IPS DF 6.9 (cell line): ENCODE measurements at regions not wholly inside any gene's neighbourhood (a gene's known extent, or its start where the extent isn't known, plus 50 kb on each side); places are given as distances from the start of the nearest gene placed in this dataset.

Experiments used
- DNase-seq: peaks from one replicate; pipeline ENCODE4 v3.0.0-alpha.2; 2013; ENCODE audit warnings: low read depth, low spot score
- H3K27ac ChIP-seq: one replicate; pipeline ENCODE4 v1.5.1; 2013; ENCODE audit warnings: low read length, control low read depth
- H3K27me3 ChIP-seq: 2 replicates; pipeline ENCODE4 v1.6.1; 2013; ENCODE audit warnings: mild to moderate bottlenecking, low read length; ENCODE audit not compliant: control insufficient read depth, insufficient read depth
- H3K36me3 ChIP-seq: 2 replicates; pipeline ENCODE4 v1.6.1; 2013; ENCODE audit warnings: low read length; ENCODE audit not compliant: control insufficient read depth, insufficient read depth
- H3K4me1 ChIP-seq: 2 replicates; pipeline ENCODE4 v1.6.1; 2013; ENCODE audit warnings: low read length; ENCODE audit not compliant: control insufficient read depth, insufficient read depth
- H3K4me3 ChIP-seq: 2 replicates; pipeline ENCODE4 v1.5.1; 2013; ENCODE audit warnings: mild to moderate bottlenecking, low read length
- H3K9me3 ChIP-seq: 2 replicates; pipeline ENCODE4 v1.6.1; 2013; ENCODE audit warnings: low read length, inconsistent platforms; ENCODE audit not compliant: control insufficient read depth, insufficient read depth
- WGBS: extraction: QIAGEN DNeasy Blood & Tissue Kit; methylation state at CpG from one replicate; pipeline ENCODE4 v1.1.7; 2013; ENCODE audit warnings: mixed read lengths, missing lambda C conversion rate; ENCODE audit not compliant: insufficient read length, insufficient coverage; 5-methylcytosine and 5-hydroxymethylcytosine counted together

DNA sequence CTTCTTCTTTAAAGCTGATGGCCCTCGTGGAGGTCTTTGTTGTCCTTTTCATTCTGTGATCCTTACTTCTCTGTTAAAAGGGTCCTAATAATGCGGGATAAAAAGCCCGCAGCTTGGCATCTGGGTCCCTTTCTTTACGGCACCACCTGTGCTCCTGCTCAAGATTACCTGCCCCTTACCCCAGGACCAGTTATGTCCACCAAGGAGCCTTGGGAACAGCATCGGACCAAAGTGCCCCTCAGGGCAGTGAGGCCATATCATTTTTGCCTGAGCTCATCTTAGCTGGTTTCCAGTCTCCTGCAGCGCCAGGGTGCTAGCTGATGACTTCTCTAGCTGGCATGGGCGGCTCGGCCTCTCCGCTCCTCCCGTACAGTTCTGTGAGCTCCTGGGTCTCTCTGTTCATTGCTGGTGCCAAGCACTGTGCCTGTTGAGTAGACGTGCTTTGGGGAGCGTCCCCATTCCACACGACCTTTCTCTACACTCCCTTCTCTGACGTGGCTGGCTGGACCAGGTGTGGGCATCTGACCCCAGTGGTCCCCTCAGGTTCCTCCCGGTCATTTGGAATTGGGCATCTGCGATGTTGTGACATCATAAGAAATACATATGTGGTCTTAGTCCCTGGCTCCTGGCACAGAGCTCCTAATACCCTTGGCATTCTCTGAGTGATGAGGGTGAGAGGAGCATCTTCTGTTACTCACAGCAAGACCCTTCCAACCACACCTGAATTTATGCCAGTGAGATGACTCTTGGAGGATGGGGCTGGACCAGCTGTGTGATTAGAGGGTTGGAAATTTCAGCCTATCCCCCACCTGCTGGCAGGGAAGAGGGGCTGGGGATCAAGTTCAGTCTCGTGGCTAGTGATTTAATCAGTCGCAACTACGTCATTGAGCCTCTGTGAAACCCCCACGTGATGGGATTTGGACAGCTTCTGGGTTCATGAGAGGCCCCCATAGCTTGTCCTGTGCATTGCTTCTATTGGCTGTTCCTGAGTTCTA, 134.2 kb upstream of the HS6ST1 start:
- no peak for DNase-seq
- Histone ChIP-seq H3K36me3 (no peaks in the 10 kb centered on the region), H3K9me3 (no peaks in the 10 kb centered on the region), H3K4me1 (no peaks in the 10 kb centered on the region), H3K27me3 (no peaks in the 10 kb centered on the region), H3K4me3 (no peak overlapping the region), H3K27ac (no peak overlapping the region)
- no CpG with 5 or more reads among the region's 20 CpGs for WGBS

DNA sequence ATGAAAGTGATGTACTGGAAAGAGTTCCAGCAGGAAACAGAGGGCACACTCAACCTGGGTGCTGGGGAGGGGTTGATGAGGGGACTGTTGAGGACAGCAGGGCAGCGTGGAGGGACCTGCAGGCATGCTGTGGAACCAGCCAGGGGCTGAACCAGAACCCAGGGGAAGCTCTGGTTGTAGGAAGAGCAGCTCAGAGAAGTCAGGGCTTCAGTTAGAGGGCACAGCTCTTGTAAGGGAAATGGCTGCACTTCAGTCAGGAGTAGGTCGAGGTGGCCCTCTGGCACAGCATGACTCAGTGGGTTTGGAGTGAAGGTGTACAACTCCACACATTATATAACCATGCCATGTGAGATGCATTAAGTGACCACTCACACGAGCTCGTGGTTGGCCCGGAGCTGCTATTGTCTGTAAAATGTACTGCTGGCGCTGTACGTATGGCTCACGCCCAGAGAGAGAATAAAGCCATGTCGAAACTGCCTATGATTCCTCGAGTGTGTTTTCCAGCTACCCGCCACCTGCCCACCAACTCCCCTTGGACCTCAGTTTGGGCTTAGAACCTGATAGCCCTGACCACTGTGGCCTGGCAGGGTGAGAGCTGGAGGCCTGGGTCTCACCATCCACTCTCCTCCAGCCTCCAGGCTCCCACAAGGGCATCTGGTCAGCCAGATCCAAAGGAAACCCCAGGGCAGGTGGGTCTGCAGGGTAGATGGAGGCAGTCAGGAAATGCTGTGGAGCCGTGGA, 136.5 kb upstream of the HS6ST1 start:
- H3K36me3 ChIP-seq, result no peaks in the 10 kb centered on the region
- H3K4me1 ChIP-seq, result no peaks in the 10 kb centered on the region
- DNase-seq, result no peak
- H3K9me3 ChIP-seq, result no peaks in the 10 kb centered on the region
- H3K27ac ChIP-seq, result no peak overlapping the region
- no peak overlapping the region for H3K4me3 ChIP-seq
- H3K27me3 ChIP-seq, result no peaks in the 10 kb centered on the region
- WGBS, result no CpG with 5 or more reads among the region's 12 CpGs

DNA sequence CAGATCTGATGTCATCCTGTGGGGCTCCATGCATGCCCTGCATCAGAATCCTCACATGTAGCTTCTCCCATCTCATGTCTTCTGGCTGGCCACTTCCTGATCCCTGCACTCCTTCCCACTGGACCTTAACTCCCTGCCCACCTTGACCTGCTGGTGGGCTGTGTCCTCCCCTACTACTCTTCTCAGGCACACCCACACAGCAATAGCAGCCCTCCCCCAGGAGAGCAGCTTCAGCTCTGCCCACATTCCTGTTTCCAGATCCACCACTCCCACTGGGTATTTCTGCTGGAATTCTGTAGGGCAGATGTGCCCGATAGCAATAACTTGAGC, 137.0 kb upstream of the HS6ST1 start:
- WGBS, result no CpG with 5 or more reads among the region's 1 CpG
- H3K27ac ChIP-seq, result no peak overlapping the region

DNA sequence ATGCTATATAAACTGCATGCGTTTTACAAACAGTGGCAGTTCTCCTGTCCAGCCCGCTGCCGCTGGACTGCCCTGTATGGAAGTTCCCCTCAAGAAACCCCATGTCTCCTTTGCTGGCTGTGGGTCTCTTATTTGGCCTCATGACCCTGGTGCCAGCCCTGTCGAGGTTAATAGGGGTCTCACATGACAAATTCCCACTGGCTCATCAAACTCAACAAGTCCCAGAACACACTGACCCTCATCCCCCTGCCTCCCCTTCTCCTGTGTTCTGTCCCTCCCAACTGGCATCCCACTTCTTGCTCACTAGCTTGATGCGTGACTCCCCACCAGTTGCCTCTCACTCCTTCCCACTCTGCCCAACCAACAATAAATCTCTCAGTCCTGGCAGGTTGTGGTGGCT, 137.6 kb upstream of the HS6ST1 start:
- Histone ChIP-seq H3K4me3 (no peak overlapping the region), H3K4me1 (no peaks in the 10 kb centered on the region), H3K27me3 (no peaks in the 10 kb centered on the region), H3K9me3 (no peaks in the 10 kb centered on the region), H3K27ac (no peak overlapping the region), H3K36me3 (no peaks in the 10 kb centered on the region)
- WGBS, result no CpG with 5 or more reads among the region's 5 CpGs
- DNase-seq, result no peak

More for the DNA sequence above, 137.0 kb upstream of the HS6ST1 start:
- H3K36me3 ChIP-seq, result no peaks in the 10 kb centered on the region
- no peak for DNase-seq
- H3K4me3 ChIP-seq, result no peak overlapping the region
- no peaks in the 10 kb centered on the region for H3K9me3 ChIP-seq
- H3K27me3 ChIP-seq, result no peaks in the 10 kb centered on the region
- H3K4me1 ChIP-seq, result no peaks in the 10 kb centered on the region

DNA sequence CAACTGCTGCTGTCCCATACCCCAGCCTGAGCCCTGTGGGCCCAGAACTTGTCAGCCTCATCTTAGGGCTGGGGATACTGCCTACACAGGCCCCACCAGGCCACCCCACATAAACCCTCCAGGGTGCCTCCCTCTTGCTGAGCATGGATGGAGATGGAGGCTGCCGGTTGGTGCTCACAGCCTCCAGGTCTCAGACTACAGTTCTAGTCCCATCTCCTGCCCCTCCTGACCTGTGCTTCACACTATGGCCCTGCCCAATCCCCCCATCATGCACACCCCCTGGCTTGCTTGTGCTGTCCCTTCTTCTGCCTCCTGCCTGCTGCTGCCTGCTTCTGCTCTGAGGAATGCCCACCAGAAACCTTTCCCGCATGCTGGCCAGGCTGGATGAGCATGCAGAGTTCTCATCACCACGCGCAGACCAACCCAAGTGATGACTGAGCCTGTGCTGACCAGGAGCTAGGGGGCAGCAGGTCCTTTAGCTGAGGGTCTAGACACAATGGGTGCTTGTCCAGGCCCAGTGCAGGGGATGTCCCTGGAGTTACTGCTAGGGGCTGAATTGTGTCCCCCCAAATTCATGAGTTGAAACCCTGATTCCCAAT, 138.4 kb upstream of the HS6ST1 start:
- no peak overlapping the region for H3K4me3 ChIP-seq
- DNase-seq, result no peak
- no peaks in the 10 kb centered on the region for H3K36me3 ChIP-seq
- no CpG with 5 or more reads among the region's 4 CpGs for WGBS
- H3K27me3 ChIP-seq, result no peaks in the 10 kb centered on the region
- no peaks in the 10 kb centered on the region for H3K9me3 ChIP-seq
- H3K27ac ChIP-seq, result no peak overlapping the region
- H3K4me1 ChIP-seq, result no peaks in the 10 kb centered on the region

DNA sequence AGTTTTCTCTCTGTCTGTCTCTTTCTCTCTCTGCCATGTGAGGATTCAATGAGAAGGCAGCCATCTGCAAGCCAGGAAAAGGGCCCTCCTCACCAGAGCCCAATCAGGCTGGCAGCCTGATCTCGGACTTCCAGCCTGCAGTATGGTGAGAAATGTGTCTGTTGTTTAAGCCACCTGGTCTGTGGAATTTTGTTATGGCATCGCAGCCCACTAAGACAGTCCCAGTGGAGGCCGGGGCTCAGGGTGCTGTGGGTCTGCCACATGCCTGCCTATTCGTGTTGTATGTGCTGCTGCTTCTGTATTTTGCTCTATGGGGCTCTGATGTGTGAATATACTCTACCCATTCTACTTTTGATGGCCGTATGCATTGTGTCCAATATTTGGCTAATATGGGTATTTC, 139.0 kb upstream of the HS6ST1 start:
- no peak for DNase-seq
- Histone ChIP-seq H3K9me3 (no peaks in the 10 kb centered on the region), H3K4me1 (no peaks in the 10 kb centered on the region), H3K36me3 (no peaks in the 10 kb centered on the region), H3K27ac (no peak overlapping the region), H3K4me3 (no peak overlapping the region), H3K27me3 (no peaks in the 10 kb centered on the region)
- WGBS, result no CpG with 5 or more reads among the region's 5 CpGs

DNA sequence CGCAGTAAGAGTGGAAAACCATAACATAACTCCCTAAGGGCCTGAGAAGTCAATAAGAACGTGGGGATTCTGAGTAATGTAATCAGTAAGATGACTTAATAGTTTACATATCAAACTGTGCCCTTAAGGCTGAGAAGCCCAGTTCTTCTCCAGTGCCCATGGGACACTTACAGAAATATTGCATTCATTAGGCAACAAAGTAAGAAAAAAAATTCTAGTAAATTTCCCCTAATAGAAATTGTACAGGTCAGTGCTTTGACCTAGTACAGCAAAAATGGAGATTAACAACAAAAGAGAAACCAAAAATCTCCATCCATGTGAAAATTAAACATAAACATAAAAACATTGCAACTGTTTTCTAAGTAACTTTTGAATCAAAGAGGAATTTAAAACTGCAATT, 139.8 kb upstream of the HS6ST1 start:
- Histone ChIP-seq H3K4me3 (no peak overlapping the region), H3K27ac (no peak overlapping the region), H3K36me3 (no peaks in the 10 kb centered on the region), H3K4me1 (no peaks in the 10 kb centered on the region), H3K9me3 (no peaks in the 10 kb centered on the region), H3K27me3 (no peaks in the 10 kb centered on the region)
- DNase-seq, result no peak
- no CpG with 5 or more reads among the region's 2 CpGs for WGBS

DNA sequence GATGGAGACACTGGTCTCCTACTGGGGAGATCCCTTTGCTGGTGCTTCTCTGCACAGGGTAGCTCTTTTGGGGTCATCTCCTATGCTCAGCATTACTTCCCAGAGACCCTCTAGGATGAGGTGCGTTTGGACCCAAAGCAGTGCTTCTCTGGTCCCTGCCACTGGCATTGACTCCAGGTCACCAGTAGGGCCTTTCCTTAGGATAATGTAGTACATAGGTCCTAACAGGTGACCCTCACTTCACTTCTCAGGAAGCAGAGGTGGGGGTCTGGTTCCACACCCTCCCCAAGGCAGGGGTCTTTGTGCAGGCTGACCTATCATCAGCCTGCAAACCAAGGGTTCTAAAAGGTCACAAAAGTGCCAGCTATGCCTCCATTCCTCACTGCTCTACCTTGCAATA, 145.8 kb upstream of the HS6ST1 start:
- no peaks in the 10 kb centered on the region for H3K27me3 ChIP-seq
- no CpG with 5 or more reads among the region's 1 CpG for WGBS
- H3K4me1 ChIP-seq, result peaks cover 1% of the 10 kb centered on the region; the same call in 1 of the 2 replicates
- no peaks in the 10 kb centered on the region for H3K9me3 ChIP-seq
- no peak overlapping the region for H3K27ac ChIP-seq
- H3K4me3 ChIP-seq, result no peak overlapping the region
- H3K36me3 ChIP-seq, result no peaks in the 10 kb centered on the region
- no peak for DNase-seq

DNA sequence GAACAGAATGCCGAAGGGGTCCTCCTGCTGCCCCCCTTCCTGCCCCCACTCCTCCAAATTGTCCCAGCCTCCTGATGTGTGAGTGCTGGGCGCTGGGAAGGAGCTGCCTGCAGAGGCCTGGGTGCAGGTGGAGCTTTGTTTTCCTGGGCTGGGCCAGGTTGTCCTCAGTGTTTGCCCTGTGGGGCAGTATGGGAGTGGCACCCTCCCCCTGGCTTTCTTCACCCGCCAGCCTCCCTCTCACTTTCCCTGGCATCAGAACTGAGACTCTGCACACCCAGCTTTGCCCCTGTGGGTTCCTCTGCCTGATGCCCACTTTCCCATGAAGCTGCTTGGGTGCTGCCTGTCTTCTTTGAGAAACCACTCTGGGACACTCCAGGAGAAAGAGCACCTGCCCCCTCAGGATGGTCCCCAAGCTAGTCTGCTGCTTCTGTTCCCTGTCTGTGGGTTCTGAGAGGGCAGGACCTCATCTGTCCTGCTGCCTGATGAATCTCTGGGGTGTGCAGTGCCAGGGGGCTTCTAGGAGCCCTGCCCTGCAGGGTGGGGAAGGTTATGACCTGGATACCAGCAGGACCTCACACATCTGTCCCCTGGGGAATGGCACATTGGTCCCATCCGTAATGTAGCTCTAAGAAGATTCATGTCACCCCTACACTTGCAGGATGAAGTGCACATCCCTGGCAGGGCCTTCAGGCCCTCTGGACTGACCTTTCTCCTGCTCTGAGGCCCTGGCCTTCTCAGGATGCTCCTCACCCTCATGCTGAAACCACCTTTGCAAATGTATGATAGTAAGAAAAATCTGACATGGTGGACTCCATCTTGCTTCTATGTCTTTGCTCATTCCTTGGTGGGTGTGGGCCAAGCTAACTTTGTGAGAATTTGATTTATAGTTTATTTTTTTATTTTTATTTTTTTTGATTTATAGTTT, 146.8 kb upstream of the HS6ST1 start:
- peaks cover 1% of the 10 kb centered on the region; the same call in 1 of the 2 replicates for H3K9me3 ChIP-seq
- no peak overlapping the region for H3K4me3 ChIP-seq
- no peaks in the 10 kb centered on the region for H3K27me3 ChIP-seq
- H3K27ac ChIP-seq, result no peak overlapping the region
- peaks cover 1% of the 10 kb centered on the region; the same call in 1 of the 2 replicates for H3K4me1 ChIP-seq
- WGBS, result no CpG with 5 or more reads among the region's 4 CpGs
- DNase-seq, result no peak
- no peaks in the 10 kb centered on the region for H3K36me3 ChIP-seq
